ENCODE measurements at regions not wholly inside any gene's neighbourhood (a gene's known extent, or its start where the extent isn't known, plus 50 kb on each side); places are given as distances from the start of the nearest gene placed in this dataset.

- no peak for TF ChIP-seq CTCF (conservative IDR thresholded peaks at IDR 0.05)
Measured at GRCh38 chr9:19554529-19554928, 145.7 kb downstream of the ACER2 start.

More at GRCh38 chr9:19554529-19554928, 145.7 kb downstream of the ACER2 start:
- no peak overlapping the region for H2BK20ac ChIP-seq (ENCODE audit: low read depth, low read length, poor library complexity, severe bottlenecking)
- WGBS (ENCODE audit: extremely low coverage, insufficient read length, low lambda C conversion rate), result no CpG with 5 or more reads among the region's 4 CpGs
- H3K79me2 ChIP-seq (ENCODE audit: insufficient read depth, low read length), result no peaks in the 10 kb centered on the region
- no peak overlapping the region for H3K27ac Mint-ChIP-seq
- no peak overlapping the region for H2BK5ac ChIP-seq (ENCODE audit: insufficient read length, low read length)
- no peak overlapping the region for H3K9ac ChIP-seq (ENCODE audit: extremely low read depth, insufficient read length, low read length)
- H3K23ac ChIP-seq (ENCODE audit: insufficient read length, low read depth, low read length), result no peak overlapping the region
- no peak overlapping the region for H3K4me3 Mint-ChIP-seq
- H2BK120ac ChIP-seq (ENCODE audit: low read depth, low read length, poor library complexity, severe bottlenecking), result no peak overlapping the region
- H3K9me3 ChIP-seq (ENCODE audit: control insufficient read depth, low read depth, low read length), result no peaks in the 10 kb centered on the region
- H3K27ac ChIP-seq (ENCODE audit: insufficient read length, low read depth, low read length), result no peak overlapping the region
- no peak overlapping the region for H3T11ph ChIP-seq (ENCODE audit: low read length)
- no peak overlapping the region for H3K4me2 ChIP-seq (ENCODE audit: insufficient read depth, insufficient read length, low read length)
- no peak overlapping the region for H4K91ac ChIP-seq (ENCODE audit: insufficient read length, low read depth, low read length)
- no peak overlapping the region for H3K4ac ChIP-seq (ENCODE audit: low read depth, low read length)
- no peak overlapping the region for H4K5ac ChIP-seq (ENCODE audit: insufficient read length, low read depth, low read length)
- H2AFZ ChIP-seq (ENCODE audit: low read length), result no peak overlapping the region
- H3K4me1 ChIP-seq (ENCODE audit: insufficient read depth, low read length), result peaks cover 4% of the 10 kb centered on the region; the same call in 1 of the 2 replicates
- H3K4me1 Mint-ChIP-seq, result peaks cover 10% of the 10 kb centered on the region in 2 experiments
- H4K8ac ChIP-seq (replicated peaks; ENCODE audit: insufficient read length, low read depth, low read length), result no peak overlapping the region
- no peaks in the 10 kb centered on the region for H3K27me3 ChIP-seq (ENCODE audit: insufficient read depth, low read length)
- H3K14ac ChIP-seq (ENCODE audit: insufficient read depth, low read length), result no peak overlapping the region
- H3K79me1 ChIP-seq (ENCODE audit: insufficient read depth, low read depth, low read length, poor library complexity, severe bottlenecking), result no peaks in the 10 kb centered on the region
- no peaks in the 10 kb centered on the region for H3K27me3 Mint-ChIP-seq (ENCODE audit: low read depth)
- H3K9me3 Mint-ChIP-seq, result peaks cover 15 to 16% of the 10 kb centered on the region in 2 experiments
- no peak for DNase-seq
- H2AK5ac ChIP-seq (ENCODE audit: insufficient read length, low read length), result no peak overlapping the region
- H2BK15ac ChIP-seq (ENCODE audit: low read depth, low read length), result no peak overlapping the region
- no peak overlapping the region for H2BK12ac ChIP-seq (ENCODE audit: insufficient read length, low read depth, low read length)
- H4K20me1 ChIP-seq (ENCODE audit: control insufficient read depth, insufficient read depth, insufficient read length), result no peaks in the 10 kb centered on the region
- H3K18ac ChIP-seq (ENCODE audit: insufficient read length, low read depth, low read length), result no peak overlapping the region
- no peaks in the 10 kb centered on the region for H3K23me2 ChIP-seq (ENCODE audit: insufficient read length, low read depth, low read length, poor library complexity, severe bottlenecking)
- H3K36me3 Mint-ChIP-seq (ENCODE audit: insufficient read depth in 1 of 3, low read depth in 3 of 3), result peaks cover 11 to 28% (median 22%) of the 10 kb centered on the region in 3 experiments
- H3K56ac ChIP-seq (ENCODE audit: insufficient read length, low read depth, low read length), result no peak overlapping the region
